Cardiac fibroblast (primary cell): ENCODE measurements at regions not wholly inside any gene's neighbourhood (a gene's known extent, or its start where the extent isn't known, plus 50 kb on each side); places are given as distances from the start of the nearest gene placed in this dataset.
"Not testable (repeated sequence)": the region's sequence is repeated elsewhere in the genome, so short reads cannot be mapped to it uniquely, and the experiment has no call there.

ENCODE experiments used
- DNase-seq, 2 donors: peaks; one replicate each; pipeline versions ENCODE4 v3.0.0 to v3.0.0-alpha.2; 2010; ENCODE audit warnings: low read depth in 2 of 2
- H3K4me3 ChIP-seq, 2 donors: replicated peaks in 1 of 2; 1 replicate in 1 of 2; 2 replicates in 1 of 2; pipeline ENCODE4 v1.5.1; 2011; ENCODE audit warnings: low read depth in 2 of 2, low read length in 2 of 2, mild to moderate bottlenecking in 2 of 2, moderate library complexity in 1 of 2
- TF ChIP-seq, protein P1 (sequence below): IDR thresholded peaks from one replicate; pipeline ENCODE4 v1.5.1; 2011; ENCODE audit warnings: low read depth, mild to moderate bottlenecking, low read length, inconsistent platforms

DNA sequence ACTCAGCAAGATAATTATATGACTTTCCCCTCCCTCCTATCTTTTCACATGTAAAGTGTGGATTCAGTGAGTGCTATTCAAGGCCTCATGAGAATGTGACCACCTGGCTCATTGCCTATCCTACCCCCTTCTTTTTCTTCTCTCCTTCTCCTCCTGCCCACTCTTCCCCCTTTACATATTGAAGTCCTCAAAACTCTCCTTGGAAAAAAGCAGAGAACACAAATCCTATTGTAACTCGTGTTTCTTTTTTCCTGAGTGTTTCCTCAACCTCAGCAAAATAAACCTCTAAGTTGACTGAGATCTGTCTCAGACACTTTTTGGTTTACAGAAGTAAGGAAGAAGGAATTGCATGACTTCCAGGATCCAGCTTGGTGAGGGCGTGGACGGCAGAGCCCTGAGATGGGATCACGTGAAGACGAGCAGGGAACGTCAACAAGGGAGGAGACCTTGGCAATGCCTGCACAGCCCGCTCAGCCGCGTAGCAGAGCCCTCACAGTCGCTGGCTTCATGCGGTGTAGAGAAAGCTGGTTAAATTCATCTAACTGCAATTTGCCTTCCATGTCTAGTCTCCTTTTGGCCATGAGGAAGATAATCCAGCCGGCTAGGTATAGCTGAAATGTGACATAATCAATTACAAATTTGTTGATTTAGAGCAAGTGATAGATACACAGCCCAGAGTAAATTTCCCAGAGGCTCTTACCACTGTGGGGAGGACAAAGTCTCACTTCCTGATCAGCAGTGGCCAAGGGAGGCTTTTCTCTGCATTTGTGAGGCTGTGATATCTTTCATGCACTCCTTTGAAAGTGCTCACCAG, 75.7 kb downstream of the LYZL2 start:
- DNase-seq: peak; percentile 61 to 86
- peak overlapping the region in 1 of 2 donors; percentile 24 for H3K4me3 ChIP-seq
- TF ChIP-seq, protein P1, sequence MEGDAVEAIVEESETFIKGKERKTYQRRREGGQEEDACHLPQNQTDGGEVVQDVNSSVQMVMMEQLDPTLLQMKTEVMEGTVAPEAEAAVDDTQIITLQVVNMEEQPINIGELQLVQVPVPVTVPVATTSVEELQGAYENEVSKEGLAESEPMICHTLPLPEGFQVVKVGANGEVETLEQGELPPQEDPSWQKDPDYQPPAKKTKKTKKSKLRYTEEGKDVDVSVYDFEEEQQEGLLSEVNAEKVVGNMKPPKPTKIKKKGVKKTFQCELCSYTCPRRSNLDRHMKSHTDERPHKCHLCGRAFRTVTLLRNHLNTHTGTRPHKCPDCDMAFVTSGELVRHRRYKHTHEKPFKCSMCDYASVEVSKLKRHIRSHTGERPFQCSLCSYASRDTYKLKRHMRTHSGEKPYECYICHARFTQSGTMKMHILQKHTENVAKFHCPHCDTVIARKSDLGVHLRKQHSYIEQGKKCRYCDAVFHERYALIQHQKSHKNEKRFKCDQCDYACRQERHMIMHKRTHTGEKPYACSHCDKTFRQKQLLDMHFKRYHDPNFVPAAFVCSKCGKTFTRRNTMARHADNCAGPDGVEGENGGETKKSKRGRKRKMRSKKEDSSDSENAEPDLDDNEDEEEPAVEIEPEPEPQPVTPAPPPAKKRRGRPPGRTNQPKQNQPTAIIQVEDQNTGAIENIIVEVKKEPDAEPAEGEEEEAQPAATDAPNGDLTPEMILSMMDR: no peak

DNA sequence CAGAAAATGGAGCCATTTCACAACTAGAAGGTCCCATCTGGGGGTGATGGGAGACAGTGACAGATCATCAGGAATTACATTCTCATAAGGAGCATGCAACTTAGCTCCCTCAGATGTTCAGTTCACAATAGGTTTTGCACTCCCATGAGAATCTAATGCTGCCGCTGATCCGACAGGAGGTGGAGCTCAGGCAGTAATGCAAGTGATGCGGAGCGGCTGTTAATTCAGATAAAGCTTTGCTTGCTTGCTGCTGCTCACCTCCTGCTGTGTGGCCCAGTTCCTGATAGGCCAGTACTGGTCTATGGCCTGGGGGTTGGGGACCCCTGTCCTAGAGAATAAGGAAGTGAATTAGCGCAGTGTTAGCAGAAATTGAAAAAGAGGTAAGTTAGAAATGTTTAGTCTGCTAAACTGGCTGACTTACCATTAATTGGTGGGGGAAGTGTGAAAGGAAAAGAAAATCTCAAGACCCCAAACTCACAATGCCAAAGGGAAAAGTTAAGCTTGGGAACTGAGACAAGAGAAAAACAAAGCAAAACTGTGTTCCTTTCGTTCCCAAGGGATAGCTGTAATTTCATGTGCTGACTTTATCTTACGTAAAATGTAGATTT, 76.4 kb downstream of the LYZL2 start:
- no peak overlapping the region for H3K4me3 ChIP-seq
- TF ChIP-seq, protein P1: no peak
- DNase-seq: peak; percentile 22 to 29

DNA sequence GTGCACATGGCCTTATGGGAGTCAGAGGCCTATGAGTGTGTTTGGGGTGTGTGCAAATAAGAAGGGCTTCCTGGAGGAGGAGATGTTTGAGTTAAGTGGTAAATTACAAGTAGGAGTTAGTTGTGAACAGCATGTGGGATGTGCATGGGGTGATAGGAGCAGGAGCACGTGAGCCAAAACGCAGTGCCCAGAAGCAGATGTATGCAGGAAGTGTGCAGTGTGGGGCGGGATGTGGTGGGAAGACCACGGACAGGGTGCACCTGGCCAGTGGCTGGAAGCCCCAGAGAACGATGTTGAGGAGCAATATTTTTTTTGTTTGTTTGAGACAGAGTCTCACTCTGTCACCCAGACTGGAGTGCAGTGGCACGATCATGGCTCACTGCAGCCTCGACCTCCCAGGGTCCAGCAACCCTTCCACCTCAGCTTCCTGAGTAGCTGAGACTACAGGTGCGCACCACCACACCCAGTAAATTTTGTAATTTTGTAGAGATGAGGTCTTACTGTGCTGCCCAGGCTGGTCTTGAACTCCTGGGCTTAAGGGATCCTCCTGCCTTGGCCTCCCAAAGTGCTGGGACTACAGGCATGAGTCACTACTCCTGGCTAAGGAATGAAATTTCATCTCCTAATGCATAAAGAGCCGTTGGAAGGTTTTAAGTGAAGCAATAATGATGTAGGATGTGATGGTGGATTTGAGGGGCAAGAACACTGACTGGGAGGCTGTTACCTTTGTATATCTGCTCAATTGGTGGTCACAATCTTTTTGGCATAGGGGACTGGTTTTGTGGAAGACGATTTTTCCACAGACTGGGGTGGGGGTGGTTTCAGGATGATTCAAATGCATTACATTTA, 78.4 kb downstream of the LYZL2 start:
- TF ChIP-seq, protein P1: no peak
- H3K4me3 ChIP-seq: no peak overlapping the region
- no peak for DNase-seq

DNA sequence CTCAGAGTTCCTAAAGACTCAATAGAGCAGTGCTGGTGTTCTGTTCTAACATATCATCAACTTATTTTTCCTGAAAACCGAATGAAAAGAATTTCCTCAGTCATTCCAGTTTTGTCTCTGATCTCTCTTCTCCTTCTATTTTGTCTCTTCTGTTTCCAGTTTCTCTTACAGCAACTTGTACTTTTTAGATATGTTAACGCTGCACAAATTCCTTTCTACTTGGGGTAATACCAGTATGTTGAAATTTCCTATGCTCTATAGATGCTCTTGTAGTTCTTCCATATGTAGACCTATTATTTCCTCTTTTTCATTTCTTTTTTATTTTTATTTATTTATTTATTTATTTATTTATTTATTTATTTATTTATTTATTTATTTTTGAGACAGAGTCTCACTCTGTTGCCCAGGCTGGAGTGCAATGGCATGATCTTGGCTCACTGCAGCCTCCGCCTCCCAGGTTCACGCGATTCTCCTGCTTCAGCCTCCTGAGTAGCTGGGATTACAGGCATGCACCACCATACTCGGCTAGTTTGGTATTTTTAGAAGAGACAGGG, 80.3 kb downstream of the LYZL2 start:
- H3K4me3 ChIP-seq, DNase-seq: not testable (repeated sequence)

DNA sequence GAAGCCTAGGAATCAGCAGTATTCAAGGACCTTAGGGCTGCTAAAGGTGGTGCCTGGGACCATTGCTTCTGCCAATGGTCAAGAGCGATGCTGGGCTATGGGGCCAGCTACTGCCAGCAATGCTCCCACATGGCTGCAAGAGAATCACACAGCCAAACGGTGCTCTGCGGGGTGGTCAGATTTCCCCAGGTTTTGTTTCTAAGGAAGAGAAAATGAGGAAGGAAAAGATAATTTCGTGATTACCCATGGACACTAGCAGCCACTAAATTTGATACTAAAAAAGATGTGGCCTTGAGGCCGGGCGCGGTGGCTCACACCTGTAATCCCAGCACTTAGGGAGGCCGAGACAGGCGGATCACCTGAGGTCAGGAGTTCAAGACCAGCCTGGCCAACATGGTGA, 83.0 kb downstream of the LYZL2 start:
- no peak for DNase-seq
- TF ChIP-seq, protein P1: no peak
- no peak overlapping the region for H3K4me3 ChIP-seq

DNA sequence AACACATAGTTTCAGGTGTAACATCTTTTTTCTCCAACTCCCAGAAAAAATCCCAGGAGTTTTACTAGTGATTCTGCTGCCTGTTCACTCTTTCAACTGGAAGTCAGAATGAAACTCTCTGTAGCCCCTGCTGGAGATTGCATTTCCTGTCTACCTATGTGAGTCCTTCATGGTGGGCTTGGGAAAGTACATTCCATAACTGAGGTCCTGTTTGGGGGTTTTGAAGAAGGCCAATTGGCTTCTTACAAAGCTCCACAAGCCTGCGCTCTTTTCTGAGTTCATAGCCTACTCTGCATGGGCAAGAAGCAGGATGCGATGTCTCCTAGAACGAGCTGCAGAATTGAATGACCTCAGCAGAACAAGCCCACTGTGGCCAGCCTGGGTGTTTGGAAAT, 86.7 kb downstream of the LYZL2 start:
- TF ChIP-seq, protein P1: no peak
- H3K4me3 ChIP-seq: no peak overlapping the region
- DNase-seq: no peak
